ENCODE measurements at regions not wholly inside any gene's neighbourhood (a gene's known extent, or its start where the extent isn't known, plus 50 kb on each side); places are given as distances from the start of the nearest gene placed in this dataset.

GRCh38 chr14:22097586-22098292, 424.1 kb upstream of the OR4E1 start:
- DNase-seq (ENCODE audit: low read depth) = no peak

GRCh38 chr14:22097072-22097471, 423.5 kb upstream of the OR4E1 start:
- no peak for DNase-seq (ENCODE audit: low read depth)

- no peak for DNase-seq (ENCODE audit: low read depth)
Measured at GRCh38 chr14:22096514-22096895, 422.9 kb upstream of the OR4E1 start.

GRCh38 chr14:22095860-22096513, 422.4 kb upstream of the OR4E1 start:
- DNase-seq (ENCODE audit: low read depth) = no peak

GRCh38 chr14:22089940-22090339, 416.3 kb upstream of the OR4E1 start:
- no peak for DNase-seq (ENCODE audit: low read depth)

- DNase-seq (ENCODE audit: low read depth) = no peak
Measured at GRCh38 chr14:22088614-22089342, 415.2 kb upstream of the OR4E1 start.

GRCh38 chr14:22086131-22086530, 412.5 kb upstream of the OR4E1 start:
- DNase-seq (ENCODE audit: low read depth) = no peak

- DNase-seq (ENCODE audit: low read depth) = no peak
Measured at GRCh38 chr14:22084393-22085281, 411.0 kb upstream of the OR4E1 start.

- DNase-seq (ENCODE audit: low read depth) = no peak
Measured at GRCh38 chr14:22081337-22081736, 407.7 kb upstream of the OR4E1 start.

- DNase-seq (ENCODE audit: low read depth) = no peak
Measured at GRCh38 chr14:22079766-22080165, 406.1 kb upstream of the OR4E1 start.

- DNase-seq (ENCODE audit: low read depth) = no peak
Measured at GRCh38 chr14:22073801-22074200, 400.2 kb upstream of the OR4E1 start.

GRCh38 chr14:22071006-22071405, 397.4 kb upstream of the OR4E1 start:
- DNase-seq (ENCODE audit: low read depth) = no peak

- no peak for DNase-seq (ENCODE audit: low read depth)
Measured at GRCh38 chr14:22070119-22070982, 396.7 kb upstream of the OR4E1 start.

- DNase-seq (ENCODE audit: low read depth) = no peak
Measured at GRCh38 chr14:22065347-22065746, 391.7 kb upstream of the OR4E1 start.

GRCh38 chr14:22059201-22059600, 385.6 kb upstream of the OR4E1 start:
- DNase-seq (ENCODE audit: low read depth) = no peak

- no peak for DNase-seq (ENCODE audit: low read depth)
Measured at GRCh38 chr14:22052795-22053194, 379.2 kb upstream of the OR4E1 start.

GRCh38 chr14:22047115-22047514, 373.5 kb upstream of the OR4E1 start:
- no peak for DNase-seq (ENCODE audit: low read depth)

GRCh38 chr14:22046063-22046462, 372.4 kb upstream of the OR4E1 start:
- no peak for DNase-seq (ENCODE audit: low read depth)

- no peak for DNase-seq (ENCODE audit: low read depth)
Measured at GRCh38 chr14:22044193-22044592, 370.6 kb upstream of the OR4E1 start.

- no peak for DNase-seq (ENCODE audit: low read depth)
Measured at GRCh38 chr14:22040781-22041125, 367.1 kb upstream of the OR4E1 start.

Measured in CMK (cell line).